Astrocyte of the hippocampus (primary cell): ENCODE measurements at regions not wholly inside any gene's neighbourhood (a gene's known extent, or its start where the extent isn't known, plus 50 kb on each side); places are given as distances from the start of the nearest gene placed in this dataset.
"Not testable (repeated sequence)": the region's sequence is repeated elsewhere in the genome, so short reads cannot be mapped to it uniquely, and the experiment has no call there.

ENCODE experiments used
- DNase-seq: peaks from one replicate; pipeline ENCODE4 v3.0.0; 2011; ENCODE audit warnings: low read depth, low spot score

GRCh38 chr15:26186138-26186537 is 323.0 kb upstream of the ATP10A start:
- DNase-seq: not testable (repeated sequence)

- DNase-seq: no peak
Observed at GRCh38 chr15:26182441-26182840, 319.3 kb upstream of the ATP10A start.

DNA sequence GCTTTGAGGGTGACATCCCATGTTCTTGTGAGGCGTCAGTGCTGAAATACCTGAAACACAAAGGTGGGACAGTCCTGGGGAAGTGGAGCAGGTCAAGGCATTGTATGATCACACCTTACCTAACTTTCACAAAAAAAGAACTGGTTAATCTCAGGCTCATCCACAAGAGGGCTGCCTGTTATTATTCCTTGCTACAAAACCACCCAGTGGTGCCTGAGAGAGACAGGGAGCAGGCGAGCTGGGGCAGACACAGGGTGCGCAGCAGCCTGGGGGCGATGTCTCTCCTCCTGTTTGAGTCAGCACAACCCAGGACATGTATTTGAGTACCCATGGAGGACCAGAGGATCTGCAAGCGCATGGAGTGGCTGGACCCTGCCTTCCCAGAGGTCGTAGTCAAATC is 316.8 kb upstream of the ATP10A start:
- peak; percentile 20 for DNase-seq

GRCh38 chr15:26178640-26179220 is 315.6 kb upstream of the ATP10A start:
- no peak for DNase-seq

- DNase-seq: no peak
Observed at GRCh38 chr15:26177816-26178215, 314.7 kb upstream of the ATP10A start.

- DNase-seq: no peak
Observed at GRCh38 chr15:26176831-26177230, 313.7 kb upstream of the ATP10A start.

DNA sequence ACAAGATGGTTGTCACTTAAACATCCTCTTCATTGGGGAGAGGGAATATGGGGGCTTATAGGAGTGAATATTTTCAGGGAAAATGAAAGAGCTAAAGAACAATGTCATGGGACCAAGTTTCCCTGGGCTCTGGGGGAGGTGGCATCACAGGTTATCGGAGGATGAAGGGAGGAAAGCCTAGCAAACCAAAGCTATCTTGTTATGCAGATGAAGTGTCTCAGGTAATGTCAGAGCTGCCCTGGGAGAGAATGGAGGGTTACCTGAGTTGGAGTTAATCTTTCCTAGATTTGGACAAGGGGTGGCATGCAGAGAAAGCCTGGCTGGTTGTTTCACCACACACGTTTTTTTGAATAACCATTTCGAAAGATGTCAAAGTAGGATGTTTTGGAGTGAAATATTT is 308.1 kb upstream of the ATP10A start:
- no peak for DNase-seq

DNA sequence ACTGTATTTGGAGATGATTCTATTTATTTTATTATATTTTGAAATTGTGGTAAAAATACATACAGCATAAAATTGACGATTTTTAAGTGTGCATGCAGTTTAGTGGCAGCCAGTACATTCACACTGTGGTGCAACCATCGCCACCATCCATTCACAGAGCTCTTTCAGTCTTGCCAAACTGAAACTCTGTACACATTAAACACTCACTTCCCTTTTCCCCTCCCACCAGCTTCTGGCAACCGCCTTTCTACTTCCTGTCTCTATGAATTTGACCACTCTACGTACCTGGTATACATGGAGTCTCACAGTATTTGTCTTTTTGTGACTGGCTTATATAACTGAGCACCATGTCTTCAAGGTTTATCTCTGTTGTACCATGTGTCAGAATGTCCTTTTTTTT is 303.3 kb upstream of the ATP10A start:
- no peak for DNase-seq

GRCh38 chr15:26165546-26165945 is 302.4 kb upstream of the ATP10A start:
- no peak for DNase-seq

GRCh38 chr15:26160343-26160742 is 297.2 kb upstream of the ATP10A start:
- no peak for DNase-seq

DNA sequence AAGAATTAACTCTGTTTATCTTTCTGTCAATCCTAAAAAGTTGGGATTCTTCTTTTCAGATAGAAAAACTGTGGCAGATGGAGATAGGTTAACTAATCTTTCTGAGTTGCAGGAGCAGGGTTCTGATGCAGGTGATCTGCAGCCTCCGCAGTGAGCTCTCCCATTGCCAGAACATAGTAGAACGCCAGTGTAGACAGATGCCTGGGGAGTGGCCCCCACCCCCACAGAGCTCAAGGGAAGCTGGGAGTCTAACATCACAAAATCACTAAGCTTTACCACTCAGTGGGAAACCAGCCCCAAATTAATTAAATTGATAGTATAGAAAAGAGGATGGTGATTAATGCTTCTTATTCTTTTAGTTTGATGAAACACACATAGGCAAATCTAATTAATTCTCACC is 295.0 kb upstream of the ATP10A start:
- DNase-seq: no peak

DNA sequence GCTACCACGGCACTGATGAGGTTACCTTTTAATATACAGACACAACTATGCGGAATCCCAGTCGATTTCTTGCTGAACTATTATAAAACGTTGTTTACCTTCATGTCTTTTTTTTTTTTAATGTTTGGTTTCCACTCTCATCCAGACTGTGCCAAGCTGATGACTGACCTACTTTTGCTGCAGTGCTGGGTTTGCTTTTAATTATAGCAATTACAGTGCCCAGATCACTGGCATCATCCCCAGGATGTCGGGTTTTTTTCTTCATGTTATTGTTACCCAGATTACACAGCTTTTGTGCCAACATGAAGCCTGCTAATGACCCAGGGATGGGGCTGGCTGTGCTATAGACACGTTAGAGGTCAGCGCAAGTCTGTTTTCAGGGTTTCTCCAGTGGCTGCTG is 294.0 kb upstream of the ATP10A start:
- peak; percentile 13 for DNase-seq

- DNase-seq: no peak
Observed at GRCh38 chr15:26156051-26156450, 292.9 kb upstream of the ATP10A start.

GRCh38 chr15:26148156-26148860 is 285.2 kb upstream of the ATP10A start:
- DNase-seq: no peak

DNA sequence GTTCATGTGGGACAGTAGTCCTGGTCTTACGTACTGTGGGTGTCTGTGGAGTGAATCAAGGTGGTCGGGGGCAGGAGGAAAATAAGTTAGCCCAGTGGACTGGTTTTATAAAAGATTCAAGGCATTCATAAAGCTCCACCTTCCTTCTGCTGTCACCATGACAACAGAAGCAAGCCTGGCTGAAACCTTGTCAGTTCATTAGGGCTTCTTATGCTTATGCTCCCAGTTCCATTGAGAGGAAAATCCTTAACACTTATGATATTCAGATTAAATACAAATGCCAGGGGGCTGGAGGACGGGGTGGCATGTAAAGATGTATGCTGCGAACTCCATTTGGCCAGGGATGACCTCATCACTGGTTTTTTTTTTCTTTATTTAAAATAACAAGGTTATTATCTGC is 283.1 kb upstream of the ATP10A start:
- no peak for DNase-seq

GRCh38 chr15:26145796-26146195 is 282.7 kb upstream of the ATP10A start:
- DNase-seq: no peak

- DNase-seq: no peak
Observed at GRCh38 chr15:26144836-26145235, 281.7 kb upstream of the ATP10A start.

GRCh38 chr15:26143221-26143620 is 280.1 kb upstream of the ATP10A start:
- no peak for DNase-seq

DNA sequence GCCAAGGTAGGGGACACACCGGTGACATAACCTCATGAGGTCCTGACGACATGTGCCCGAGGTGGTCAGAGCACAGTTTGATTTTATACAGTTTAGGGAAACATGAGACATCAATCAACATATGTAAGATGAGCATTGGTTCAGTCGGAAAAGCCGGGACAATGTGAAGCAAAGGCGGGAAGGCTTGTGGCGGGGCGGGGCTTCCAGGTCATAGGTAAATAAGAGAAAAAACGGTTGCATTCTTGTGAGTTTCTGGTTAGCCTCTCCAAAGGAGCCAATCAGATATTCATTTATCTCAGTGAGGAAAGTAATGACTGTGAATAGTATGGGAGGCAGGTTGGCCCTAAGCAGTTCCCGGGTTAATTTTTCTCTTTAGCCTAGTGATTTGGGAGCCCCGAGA is 271.7 kb upstream of the ATP10A start:
- no peak for DNase-seq

- DNase-seq: no peak
Observed at GRCh38 chr15:26134152-26134551, 271.0 kb upstream of the ATP10A start.

DNA sequence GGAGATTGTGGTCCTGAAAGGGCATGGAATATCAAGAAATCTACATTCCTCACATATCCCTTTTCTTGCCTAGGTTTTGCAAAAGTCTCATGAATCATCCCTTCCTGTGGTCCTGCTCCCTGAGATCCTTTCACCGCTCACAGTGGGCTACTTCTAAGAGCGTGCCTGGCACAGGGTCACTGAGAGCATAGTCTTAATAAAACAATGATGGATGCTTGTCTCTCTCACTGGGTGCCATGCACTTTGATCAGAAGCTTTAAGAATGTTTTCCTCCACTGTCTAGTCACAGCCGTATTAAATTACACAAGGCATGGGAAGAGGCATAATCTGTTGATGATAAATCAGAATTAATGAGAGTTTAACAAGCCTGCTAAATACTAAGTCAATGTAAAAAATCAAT is 269.7 kb upstream of the ATP10A start:
- DNase-seq: peak; percentile 14

DNA sequence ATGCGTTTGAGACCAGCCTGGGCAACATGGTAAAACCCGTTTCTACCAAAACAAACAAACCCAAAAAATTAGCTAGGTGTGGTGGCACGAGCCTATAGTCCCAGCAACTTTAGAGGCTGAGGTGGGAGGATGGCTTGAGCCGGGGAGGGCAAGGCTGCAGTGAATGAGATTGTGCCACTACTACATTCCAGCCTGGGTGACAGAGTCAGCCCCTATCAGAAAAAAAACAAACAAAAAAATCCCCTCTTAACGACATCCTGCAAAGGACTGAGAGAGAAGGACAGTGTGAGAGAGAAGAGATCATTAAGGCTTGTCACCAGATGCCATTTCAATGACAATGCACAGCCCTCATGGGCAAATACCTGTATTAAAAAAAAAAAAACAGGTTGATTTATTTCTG is 266.7 kb upstream of the ATP10A start:
- no peak for DNase-seq

- DNase-seq: no peak
Observed at GRCh38 chr15:26128611-26129140, 265.5 kb upstream of the ATP10A start.
